HS-5 (cell line): ENCODE measurements at regions not wholly inside any gene's neighbourhood (a gene's known extent, or its start where the extent isn't known, plus 50 kb on each side); places are given as distances from the start of the nearest gene placed in this dataset.
"Not testable (repeated sequence)": the region's sequence is repeated elsewhere in the genome, so short reads cannot be mapped to it uniquely, and the experiment has no call there.

Source experiments
- DNase-seq: peaks from one replicate; pipeline ENCODE4 v3.0.0-alpha.2; 2012; ENCODE audit warnings: low read depth

- no peak for DNase-seq
Observed at GRCh38 chr1:242813490-242814091, 289.1 kb upstream of the PLD5 start.

GRCh38 chr1:242811092-242811840, 286.8 kb upstream of the PLD5 start:
- DNase-seq, result no peak

- no peak for DNase-seq
Observed at GRCh38 chr1:242806324-242806723, 281.8 kb upstream of the PLD5 start.

GRCh38 chr1:242805360-242805759, 280.9 kb upstream of the PLD5 start:
- DNase-seq, result not testable (repeated sequence)

GRCh38 chr1:242802973-242803372, 278.5 kb upstream of the PLD5 start:
- DNase-seq, result no peak

- no peak for DNase-seq
Observed at GRCh38 chr1:242800521-242800920, 276.0 kb upstream of the PLD5 start.

- no peak for DNase-seq
Observed at GRCh38 chr1:242797856-242798255, 273.4 kb upstream of the PLD5 start.

GRCh38 chr1:242788771-242789170, 264.3 kb upstream of the PLD5 start:
- no peak for DNase-seq

- DNase-seq, result no peak
Observed at GRCh38 chr1:242787968-242788367, 263.5 kb upstream of the PLD5 start.

- DNase-seq, result no peak
Observed at GRCh38 chr1:242784807-242785206, 260.3 kb upstream of the PLD5 start.

GRCh38 chr1:242784084-242784483, 259.6 kb upstream of the PLD5 start:
- no peak for DNase-seq

- DNase-seq, result no peak
Observed at GRCh38 chr1:242774256-242774655, 249.8 kb upstream of the PLD5 start.

GRCh38 chr1:242770366-242770765, 245.9 kb upstream of the PLD5 start:
- DNase-seq, result no peak

- DNase-seq, result no peak
Observed at GRCh38 chr1:242764161-242764560, 239.7 kb upstream of the PLD5 start.

- no peak for DNase-seq
Observed at GRCh38 chr1:242761556-242761955, 237.1 kb upstream of the PLD5 start.

GRCh38 chr1:242754926-242755325, 230.4 kb upstream of the PLD5 start:
- DNase-seq, result no peak

- DNase-seq, result no peak
Observed at GRCh38 chr1:242754125-242754524, 229.6 kb upstream of the PLD5 start.

- DNase-seq, result no peak
Observed at GRCh38 chr1:242747233-242747632, 222.7 kb upstream of the PLD5 start.

GRCh38 chr1:242745079-242745478, 220.6 kb upstream of the PLD5 start:
- DNase-seq, result no peak

GRCh38 chr1:242743983-242744780, 219.7 kb upstream of the PLD5 start:
- no peak for DNase-seq

- no peak for DNase-seq
Observed at GRCh38 chr1:242738702-242739645, 214.5 kb upstream of the PLD5 start.

- DNase-seq, result no peak
Observed at GRCh38 chr1:242736611-242737010, 212.1 kb upstream of the PLD5 start.
